Frontal cortex (tissue), 3 donors: ENCODE measurements at regions not wholly inside any gene's neighbourhood (a gene's known extent, or its start where the extent isn't known, plus 50 kb on each side); places are given as distances from the start of the nearest gene placed in this dataset.

Experiments
- DNase-seq, 2 donors: peaks; one replicate each; pipeline ENCODE4 v3.0.0; 2012; ENCODE audit warnings: low spot score in 2 of 2
- FAIRE-seq: peaks from 2 replicates; lab custom pipeline; 2012; peaks lifted over from hg19 to GRCh38; lab: Jason Lieb, UNC
- donor health status: control.
- donor health status: control.
- donor health status: control.

GRCh38 chr1:87165177-87165576 is 163.5 kb upstream of the LMO4 start:
- DNase-seq (no peak), FAIRE-seq (no peak)

GRCh38 chr1:87167157-87167789 is 161.4 kb upstream of the LMO4 start:
- DNase-seq (no peak), FAIRE-seq (no peak)

GRCh38 chr1:87167848-87168525 is 160.7 kb upstream of the LMO4 start:
- no peak for DNase-seq

GRCh38 chr1:87169263-87169910 is 159.3 kb upstream of the LMO4 start:
- FAIRE-seq = no peak
- no peak for DNase-seq

More at GRCh38 chr1:87167848-87168525, 160.7 kb upstream of the LMO4 start:
- no peak for FAIRE-seq

GRCh38 chr1:87170157-87170556 is 158.5 kb upstream of the LMO4 start:
- DNase-seq (peak in 1 of 2 donors; percentile 33), FAIRE-seq (no peak)

- DNase-seq (no peak), FAIRE-seq (no peak)
Observed at GRCh38 chr1:87170931-87171598, 157.6 kb upstream of the LMO4 start.

GRCh38 chr1:87173231-87173630 is 155.4 kb upstream of the LMO4 start:
- no peak for FAIRE-seq
- DNase-seq = no peak

GRCh38 chr1:87174724-87175245 is 153.9 kb upstream of the LMO4 start:
- FAIRE-seq (no peak), DNase-seq (no peak)

GRCh38 chr1:87176087-87176486 is 152.6 kb upstream of the LMO4 start:
- no peak for DNase-seq
- FAIRE-seq = no peak

- FAIRE-seq (no peak), DNase-seq (no peak)
Observed at GRCh38 chr1:87176514-87176913, 152.2 kb upstream of the LMO4 start.

GRCh38 chr1:87178441-87178840 is 150.2 kb upstream of the LMO4 start:
- DNase-seq (no peak), FAIRE-seq (no peak)

- FAIRE-seq = no peak
- no peak for DNase-seq
Observed at GRCh38 chr1:87179076-87179810, 149.4 kb upstream of the LMO4 start.

GRCh38 chr1:87179851-87180519 is 148.7 kb upstream of the LMO4 start:
- FAIRE-seq (no peak), DNase-seq (no peak)

GRCh38 chr1:87180682-87181081 is 148.0 kb upstream of the LMO4 start:
- FAIRE-seq = no peak
- no peak for DNase-seq

GRCh38 chr1:87182611-87183010 is 146.1 kb upstream of the LMO4 start:
- no peak for FAIRE-seq
- no peak for DNase-seq

GRCh38 chr1:87185077-87185476 is 143.6 kb upstream of the LMO4 start:
- DNase-seq (no peak), FAIRE-seq (no peak)

GRCh38 chr1:87186346-87186745 is 142.3 kb upstream of the LMO4 start:
- DNase-seq (no peak), FAIRE-seq (no peak)

GRCh38 chr1:87188640-87189039 is 140.0 kb upstream of the LMO4 start:
- no peak for DNase-seq
- no peak for FAIRE-seq

- DNase-seq = no peak
- no peak for FAIRE-seq
Observed at GRCh38 chr1:87190402-87190801, 138.3 kb upstream of the LMO4 start.
